ENCODE measurements at regions not wholly inside any gene's neighbourhood (a gene's known extent, or its start where the extent isn't known, plus 50 kb on each side); places are given as distances from the start of the nearest gene placed in this dataset.

GRCh38 chr1:110816945-110817344 is 56.0 kb upstream of the CD53 start:
- no peak for DNase-seq

DNA sequence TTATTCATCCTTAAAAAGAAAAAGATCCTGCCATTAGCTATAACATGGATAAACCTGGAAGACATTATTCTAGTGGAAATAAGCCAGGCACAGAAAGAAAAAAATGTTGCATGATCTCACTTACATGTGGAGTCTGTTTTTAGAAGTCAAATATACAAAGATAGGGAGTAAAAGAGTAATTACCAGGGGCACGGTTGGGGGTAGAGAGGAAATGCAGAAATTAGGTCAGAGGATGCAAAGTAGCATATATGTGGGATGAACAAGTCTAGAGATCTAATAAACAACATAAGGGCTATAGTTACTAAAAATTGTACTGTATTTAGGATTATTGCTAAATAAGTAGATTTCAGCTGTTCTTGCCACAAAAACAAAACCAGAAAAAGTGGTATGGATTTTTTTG is 61.4 kb upstream of the CD53 start:
- no peak for DNase-seq

- no peak for DNase-seq
Observed at GRCh38 chr1:110800079-110800478, 72.9 kb upstream of the CD53 start.

GRCh38 chr1:110798691-110799256 is 74.2 kb upstream of the CD53 start:
- DNase-seq: no peak

DNA sequence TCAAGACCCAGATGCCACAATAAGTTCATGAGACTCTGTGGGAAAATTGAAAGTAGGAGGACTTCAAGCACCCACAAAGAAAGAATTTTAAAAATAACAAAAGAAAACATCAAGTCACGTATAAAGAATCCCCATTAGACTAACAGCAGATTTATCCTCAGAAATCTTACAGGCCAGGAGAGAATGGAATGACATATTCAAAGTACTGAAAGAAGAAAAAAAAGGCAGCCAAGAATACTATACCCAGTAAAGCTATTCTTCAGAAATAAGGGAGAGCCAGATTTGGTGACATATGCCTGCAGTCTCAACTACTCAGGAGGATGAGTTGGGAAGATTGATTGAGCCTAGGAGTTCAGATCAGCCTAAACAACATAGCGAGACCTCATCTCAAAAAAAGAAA is 84.3 kb upstream of the CD53 start:
- no peak for DNase-seq

DNA sequence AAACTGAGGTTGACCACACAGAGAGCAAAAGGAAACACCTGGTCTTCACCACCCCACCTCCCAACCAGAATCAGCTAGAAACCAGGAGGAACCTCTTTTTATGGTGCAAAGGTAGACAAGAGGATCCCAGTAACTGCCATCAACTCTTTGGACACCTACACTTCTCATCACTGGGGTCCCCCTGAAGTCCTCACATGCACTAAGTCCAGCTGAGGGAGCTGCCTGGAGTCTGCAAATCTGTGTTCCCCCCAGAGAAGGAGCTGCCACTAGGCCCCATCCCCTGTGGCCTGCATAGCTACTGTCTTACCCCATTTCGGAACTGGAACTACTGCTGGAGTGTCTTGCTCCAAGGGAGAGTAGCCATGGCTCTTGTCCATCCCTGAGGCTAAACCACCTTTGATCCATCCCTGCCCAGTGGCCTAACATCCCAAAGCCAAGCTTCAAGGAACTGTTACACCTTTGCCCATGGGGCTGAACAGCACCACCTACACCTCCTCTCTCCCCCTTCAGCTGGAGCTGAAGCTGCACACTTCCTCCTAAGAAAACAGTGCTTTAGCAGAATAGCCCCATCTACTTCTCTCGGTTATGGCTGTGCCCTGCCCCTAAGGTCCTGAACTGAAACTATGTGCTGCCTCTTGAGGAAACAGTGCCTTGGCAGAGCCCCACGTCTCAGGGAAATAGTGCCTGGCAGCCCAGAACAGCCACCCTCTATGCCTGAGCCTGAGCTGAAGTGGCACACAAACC is 85.4 kb upstream of the CD53 start:
- DNase-seq: no peak

- no peak for DNase-seq
Observed at GRCh38 chr1:110786802-110787327, 86.1 kb upstream of the CD53 start.

DNA sequence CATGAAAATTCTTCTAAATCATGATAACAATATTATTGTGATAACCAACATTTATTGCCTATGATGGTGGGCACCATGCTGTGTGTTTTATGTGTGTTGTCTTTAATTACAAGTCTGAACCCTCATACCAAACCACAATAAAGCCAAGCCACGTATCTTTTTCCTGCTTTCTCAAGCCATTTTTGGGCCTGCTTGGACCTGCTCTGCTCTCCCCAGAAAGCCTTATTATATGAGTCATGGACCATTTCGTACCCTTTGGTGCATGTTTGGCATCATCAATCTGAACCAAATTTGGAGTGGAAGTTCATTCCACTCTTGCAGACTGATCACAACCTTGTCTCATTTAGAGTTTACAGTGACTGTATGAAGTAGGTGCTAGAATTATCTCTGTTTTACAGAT is 87.3 kb upstream of the CD53 start:
- no peak for DNase-seq

DNA sequence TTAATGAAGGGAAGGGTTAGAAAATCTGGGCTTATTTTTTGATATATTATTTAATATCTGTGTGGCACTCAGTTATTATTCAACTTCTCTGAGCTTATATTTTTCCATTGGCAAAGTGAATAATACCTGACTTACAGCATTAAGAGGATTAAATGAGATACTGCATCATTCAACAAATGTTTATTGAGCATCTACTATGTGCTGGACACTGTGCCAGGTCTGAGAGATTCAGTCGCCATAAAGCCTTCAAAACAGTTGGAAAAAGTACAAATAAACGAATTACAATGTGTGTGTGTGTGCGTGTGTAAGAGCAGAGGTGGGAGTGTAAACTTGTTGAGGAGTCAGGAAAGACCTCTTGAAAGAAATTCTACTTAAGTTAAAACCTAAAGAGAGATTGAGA is 87.9 kb upstream of the CD53 start:
- no peak for DNase-seq

DNA sequence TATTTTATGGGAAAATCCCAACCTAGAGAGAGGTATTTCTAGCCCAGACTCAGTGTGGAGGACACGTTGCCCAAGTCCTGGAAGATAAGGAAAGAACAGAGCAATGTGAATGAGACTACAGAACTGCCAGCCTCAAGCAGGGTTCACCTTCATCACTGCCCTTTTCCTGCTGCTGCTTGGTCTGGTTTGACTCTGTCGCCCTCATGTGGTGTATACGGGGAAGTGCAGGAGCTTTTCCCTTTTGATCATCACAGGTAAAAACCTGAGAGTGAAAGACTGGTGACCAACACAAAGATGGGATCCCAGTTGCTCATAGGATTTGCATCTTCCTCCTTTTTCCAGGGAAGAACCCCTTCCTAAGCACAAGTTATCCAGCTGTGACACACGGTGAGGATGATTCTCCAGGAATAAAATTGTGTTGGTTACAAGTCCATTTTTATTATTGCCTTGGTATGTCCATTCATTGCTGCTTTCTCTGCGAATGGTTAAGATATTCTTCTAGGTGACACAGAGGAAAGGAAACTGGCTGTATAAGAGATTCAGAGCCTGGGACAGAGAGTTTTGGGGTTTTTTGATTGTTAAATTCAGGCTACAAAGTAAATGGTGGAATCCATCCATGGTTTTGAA is 89.5 kb upstream of the CD53 start:
- no peak for DNase-seq

GRCh38 chr1:110781525-110781924 is 91.4 kb upstream of the CD53 start:
- DNase-seq: no peak

DNA sequence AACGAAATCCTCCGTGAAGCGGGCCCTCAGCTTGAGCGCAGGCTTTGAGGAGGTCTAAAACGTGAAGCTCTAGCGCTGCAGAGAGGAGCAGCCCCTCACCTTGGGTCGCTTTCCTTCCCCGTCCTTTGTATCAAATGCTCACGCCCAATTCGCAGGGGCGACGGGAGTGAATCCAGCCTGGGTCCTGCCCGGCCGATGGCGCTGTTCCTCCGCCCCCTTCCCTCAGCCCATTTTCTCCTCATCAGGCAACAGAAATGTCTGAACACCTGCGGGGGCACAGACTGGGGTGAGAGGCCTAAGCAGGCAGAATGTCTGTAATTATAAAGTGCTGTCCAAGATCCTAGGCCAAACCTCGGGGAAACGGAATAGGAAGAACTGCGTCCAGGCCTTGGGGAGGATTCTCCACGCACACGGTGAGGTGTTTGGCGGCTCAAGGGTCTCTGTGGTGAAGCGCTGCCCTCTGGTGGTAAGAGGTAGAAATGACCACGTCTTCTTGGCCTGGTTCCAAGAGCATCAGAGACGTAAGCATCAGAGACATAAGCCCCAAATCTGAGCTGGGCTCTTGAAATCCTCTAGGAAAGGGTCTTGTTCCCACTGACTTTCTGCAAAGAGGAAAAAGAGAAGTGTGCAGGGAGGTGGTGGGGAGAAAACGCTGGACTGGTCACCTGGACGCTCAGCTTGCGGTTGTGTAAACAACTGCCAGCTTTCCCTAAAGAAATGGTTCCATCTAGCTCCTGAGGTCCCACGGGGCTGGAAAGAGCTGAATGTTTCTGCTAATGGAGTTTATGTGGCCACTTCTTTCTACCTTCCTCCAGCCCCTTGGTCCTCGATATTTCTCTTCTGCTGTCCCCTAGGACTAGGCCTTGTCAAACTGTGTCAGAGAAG is 92.1 kb upstream of the CD53 start:
- DNase-seq: no peak

DNA sequence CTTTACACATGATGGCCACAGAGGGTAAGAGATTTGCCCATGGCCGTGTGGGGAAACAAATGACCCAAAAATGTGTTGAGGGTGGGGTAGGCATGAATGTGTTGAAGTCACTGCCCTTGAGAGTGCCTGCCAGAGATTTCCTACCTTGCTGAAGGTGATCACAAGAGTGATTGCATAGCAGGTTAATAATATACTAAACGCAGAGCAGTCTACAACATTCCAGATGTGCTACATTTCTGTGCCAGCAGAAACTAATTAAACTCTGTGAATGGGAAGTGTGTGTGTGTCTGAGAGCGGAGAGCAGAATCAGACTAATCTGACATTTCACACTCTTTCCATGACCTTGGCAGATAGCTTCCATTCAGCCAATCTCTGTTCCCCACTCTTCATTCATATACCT is 93.3 kb upstream of the CD53 start:
- no peak for DNase-seq

DNA sequence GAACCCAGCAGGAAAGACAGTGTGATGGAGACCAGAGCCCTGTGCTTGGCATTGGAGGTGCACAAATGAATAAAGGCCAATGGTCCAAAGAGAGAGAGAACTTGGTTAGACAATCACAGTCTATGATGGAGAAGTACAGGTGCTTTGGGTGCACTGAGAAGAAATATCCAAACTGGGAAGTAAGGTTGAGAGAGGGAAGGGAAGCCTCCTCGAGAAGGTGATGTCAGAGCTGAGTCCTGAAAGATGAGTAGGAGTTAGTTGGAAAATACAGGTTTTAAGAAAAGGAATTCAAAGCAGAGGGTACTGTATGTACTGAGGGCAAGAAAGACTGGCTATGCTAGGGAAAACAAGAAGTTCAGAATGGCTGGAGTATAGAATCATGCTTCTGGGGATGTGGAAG is 94.1 kb upstream of the CD53 start:
- DNase-seq: no peak

DNA sequence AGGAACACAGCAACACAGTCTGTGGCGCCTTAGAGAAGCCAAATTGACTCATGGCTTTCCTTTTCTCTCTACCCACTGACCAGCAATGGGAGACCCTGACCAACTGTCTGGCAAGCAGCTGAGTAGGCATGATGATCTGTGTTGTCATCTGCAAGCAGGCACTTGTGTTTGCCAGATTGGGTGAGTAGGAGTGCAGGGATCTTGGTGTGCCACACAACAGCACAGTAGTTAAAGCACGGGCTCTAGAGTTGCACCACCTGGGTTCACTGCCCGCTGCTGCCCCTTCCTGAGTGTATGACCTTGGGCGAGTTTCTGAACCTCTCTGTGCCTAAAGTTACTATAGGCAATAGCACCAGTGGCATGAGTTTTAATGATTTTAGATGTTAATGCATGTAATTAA is 95.7 kb upstream of the CD53 start:
- DNase-seq: no peak

- DNase-seq: no peak
Observed at GRCh38 chr1:110774398-110774797, 98.5 kb upstream of the CD53 start.

DNA sequence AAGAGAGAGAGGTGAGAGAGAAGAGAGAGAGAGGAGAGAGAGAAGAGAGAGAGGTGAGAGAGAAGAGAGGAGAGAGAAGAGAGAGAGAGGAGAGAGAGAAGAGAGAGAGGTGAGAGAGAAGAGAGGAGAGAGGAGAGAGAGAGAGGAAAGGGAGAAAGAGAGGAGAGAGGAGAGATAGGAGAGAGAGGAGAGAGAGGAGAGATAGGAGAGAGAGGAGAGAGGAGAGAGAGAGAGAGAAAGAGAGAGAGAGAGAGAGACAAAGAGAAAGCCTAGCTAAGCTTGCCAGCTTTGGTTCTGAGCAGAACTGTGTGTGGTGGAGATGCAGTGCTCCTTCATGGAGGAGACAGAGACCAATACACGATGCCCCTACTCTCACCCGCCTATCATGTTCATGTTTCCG is 99.1 kb upstream of the KCNA3 start:
- DNase-seq: no peak

GRCh38 chr1:110771245-110772022 is 96.7 kb upstream of the KCNA3 start:
- DNase-seq: no peak

GRCh38 chr1:110770832-110771231 is 96.1 kb upstream of the KCNA3 start:
- no peak for DNase-seq

GRCh38 chr1:110768605-110769004 is 93.9 kb upstream of the KCNA3 start:
- DNase-seq: no peak

DNA sequence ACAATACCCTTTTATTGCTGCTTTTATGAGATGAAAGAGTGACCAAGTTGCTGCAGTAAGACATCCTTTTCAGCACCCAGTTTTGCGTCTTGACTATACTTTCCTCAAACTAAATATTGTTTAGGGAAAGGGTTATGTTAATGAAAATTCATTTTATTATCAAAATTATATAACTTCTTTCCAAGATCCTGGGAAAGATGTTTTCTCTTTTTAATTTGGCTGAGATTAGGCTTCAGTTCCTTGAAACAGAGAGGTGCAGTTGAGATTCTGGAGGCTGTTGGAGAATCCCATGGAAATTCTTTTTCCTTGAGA is 91.6 kb upstream of the KCNA3 start:
- DNase-seq: no peak

DNA sequence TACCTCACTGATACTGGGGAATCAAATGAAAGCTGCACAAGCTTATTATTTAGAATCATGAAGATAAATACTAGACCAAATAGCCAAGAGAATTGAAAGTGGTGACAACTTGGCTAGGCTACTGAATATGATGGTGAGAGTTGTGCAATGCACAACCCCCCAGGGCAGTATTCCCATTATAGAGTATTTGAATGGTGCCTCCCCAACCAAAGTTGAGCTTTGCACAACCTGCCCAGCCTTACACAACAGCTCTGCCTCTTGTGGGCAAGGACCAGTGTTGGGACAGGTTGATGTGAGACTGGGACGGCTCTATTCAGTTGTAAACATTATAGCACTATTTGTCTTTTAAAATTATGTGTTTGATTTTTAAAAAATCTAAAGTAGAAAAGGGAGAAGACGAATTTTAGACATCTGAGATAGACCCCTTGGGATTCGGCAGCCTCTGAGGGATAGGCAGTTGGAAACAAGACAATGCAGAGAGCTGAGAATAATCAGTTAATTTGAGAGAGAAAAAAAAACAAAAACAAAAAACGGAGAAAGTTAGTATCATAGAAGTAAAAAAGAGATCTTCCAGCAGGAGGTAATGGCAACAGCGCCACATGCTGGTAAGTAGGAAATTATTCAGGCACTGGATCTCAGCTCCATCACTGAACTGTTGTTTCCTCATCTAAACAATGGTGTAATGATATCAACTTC is 91.0 kb upstream of the KCNA3 start:
- DNase-seq: no peak
